GM21717 (cell line): ENCODE measurements at regions not wholly inside any gene's neighbourhood (a gene's known extent, or its start where the extent isn't known, plus 50 kb on each side); places are given as distances from the start of the nearest gene placed in this dataset.
"Not testable (repeated sequence)": the region's sequence is repeated elsewhere in the genome, so short reads cannot be mapped to it uniquely, and the experiment has no call there.

Experiments
- ATAC-seq: cut with Tn5 transposase; IDR thresholded peaks from one replicate; pipeline ENCODE4 v1.9.1; 2021; ENCODE audit warnings: mild to moderate bottlenecking, moderate library complexity; ENCODE audit not compliant: unreplicated experiment

DNA sequence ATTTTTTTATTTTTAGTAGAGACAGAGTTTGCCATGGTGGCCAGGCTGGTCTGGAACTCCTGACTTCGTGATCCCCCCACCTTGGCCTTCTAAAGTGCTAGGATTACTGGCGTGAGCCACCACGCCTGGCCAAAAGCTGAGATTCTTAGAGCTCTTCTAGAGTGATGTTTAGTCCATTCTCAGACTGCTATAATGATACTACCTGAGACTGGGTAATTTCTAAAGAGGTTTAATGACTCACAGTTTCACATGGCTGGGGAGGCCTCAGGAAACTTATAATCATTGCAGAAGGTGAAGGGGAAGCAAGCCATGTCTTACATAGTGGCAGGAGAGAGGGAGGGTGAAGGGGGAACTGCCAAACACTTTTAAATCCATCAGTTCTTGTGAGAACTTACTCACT, 1804.9 kb upstream of the LRRTM1 start:
- ATAC-seq: no peak

- ATAC-seq: no peak
Measured at GRCh38 chr2:82098617-82099016, 1794.1 kb upstream of the LRRTM1 start.

GRCh38 chr2:82089518-82089917, 1785.0 kb upstream of the LRRTM1 start:
- no peak for ATAC-seq

GRCh38 chr2:82084679-82085392, 1780.3 kb upstream of the LRRTM1 start:
- ATAC-seq: no peak

DNA sequence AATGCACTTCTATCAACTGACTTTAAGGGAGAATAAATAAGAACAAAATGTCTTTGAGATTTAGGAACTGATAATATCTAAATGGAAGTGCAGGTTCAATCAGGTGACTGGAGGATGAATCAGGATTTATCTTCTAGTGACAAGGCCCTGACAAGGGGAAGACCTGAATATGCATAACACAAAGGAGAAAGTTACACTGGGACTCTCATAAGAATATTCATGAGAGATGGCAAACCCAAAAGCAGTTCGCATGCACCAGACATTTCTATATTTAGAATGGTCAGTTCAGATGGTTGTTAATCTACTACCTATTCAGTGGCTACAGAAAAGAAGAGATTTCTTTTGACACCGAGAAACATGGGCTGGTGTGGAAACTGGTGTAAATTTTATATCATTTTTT, 1771.3 kb upstream of the LRRTM1 start:
- no peak for ATAC-seq

GRCh38 chr2:82062463-82062862, 1757.9 kb upstream of the LRRTM1 start:
- ATAC-seq: no peak

DNA sequence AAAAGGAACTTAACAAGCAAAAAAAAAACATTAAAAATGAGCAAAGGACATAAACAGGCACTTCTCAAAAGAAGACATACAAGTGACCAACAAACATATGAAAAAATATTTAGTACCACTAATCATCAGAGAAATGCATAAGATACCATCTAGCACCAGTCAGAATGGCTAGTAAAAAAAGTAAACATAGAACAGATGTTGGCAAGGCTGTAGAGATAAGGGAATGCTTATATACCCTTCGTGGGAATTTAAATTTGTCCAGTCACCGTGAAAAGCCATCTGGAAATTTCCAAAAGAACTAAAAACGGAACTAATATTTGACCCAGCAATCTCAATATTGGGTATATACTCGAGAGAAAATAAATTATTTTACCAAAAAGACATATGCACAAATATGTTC, 1751.3 kb upstream of the LRRTM1 start:
- ATAC-seq: no peak

- no peak for ATAC-seq
Measured at GRCh38 chr2:82043867-82044266, 1739.3 kb upstream of the LRRTM1 start.

GRCh38 chr2:82027921-82028615, 1723.5 kb upstream of the LRRTM1 start:
- no peak for ATAC-seq

GRCh38 chr2:82023710-82024109, 1719.2 kb upstream of the LRRTM1 start:
- no peak for ATAC-seq

GRCh38 chr2:82013641-82014040, 1709.1 kb upstream of the LRRTM1 start:
- ATAC-seq: no peak

DNA sequence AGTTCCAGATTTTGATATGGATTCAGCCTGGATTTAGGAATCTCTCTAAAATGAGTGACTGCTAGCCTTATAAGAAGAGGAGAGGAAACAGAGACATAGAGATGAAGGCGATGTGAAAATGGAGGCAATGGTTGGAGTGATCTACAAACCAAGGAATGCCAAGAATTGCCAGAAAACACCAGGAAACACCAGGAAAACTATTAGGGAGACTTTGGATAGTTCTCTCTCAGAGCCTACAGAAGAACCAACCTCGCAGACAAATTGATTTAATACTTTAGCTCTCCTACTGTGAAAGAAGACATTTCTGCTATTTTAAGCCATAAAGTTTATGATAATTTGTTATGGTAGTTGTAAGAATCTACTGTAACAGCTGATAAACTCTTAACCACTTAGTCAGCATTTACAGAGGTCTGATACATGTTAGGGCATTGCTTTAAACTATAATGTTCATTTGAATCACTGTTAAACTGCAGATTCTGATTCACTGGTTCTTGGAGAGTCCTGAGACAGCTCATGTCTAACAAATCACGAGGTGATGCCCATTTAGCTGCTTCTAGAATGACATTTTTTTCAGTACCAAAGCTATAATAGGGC, 1702.6 kb upstream of the LRRTM1 start:
- no peak for ATAC-seq

DNA sequence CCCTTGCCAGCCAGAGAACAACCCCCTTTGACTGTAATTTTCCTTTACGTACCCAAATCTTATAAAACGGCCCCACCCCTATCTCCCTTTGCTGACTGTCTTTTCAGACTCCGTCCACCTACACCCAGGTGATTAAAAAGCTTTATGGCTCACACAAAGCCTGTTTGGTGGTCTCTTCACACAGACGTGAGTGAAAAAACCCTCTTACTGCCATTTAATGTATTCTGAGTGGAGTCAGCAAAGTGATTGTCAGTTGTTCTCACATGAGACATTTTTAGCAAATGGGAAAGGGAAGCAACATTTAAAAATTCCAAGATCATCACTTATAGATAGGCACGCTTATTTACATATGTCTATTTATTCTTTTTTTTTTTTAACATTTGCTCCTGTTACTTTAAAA, 1701.3 kb upstream of the LRRTM1 start:
- not testable (repeated sequence) for ATAC-seq

- ATAC-seq: no peak
Measured at GRCh38 chr2:82001614-82002013, 1697.1 kb upstream of the LRRTM1 start.

GRCh38 chr2:82000606-82001005, 1696.1 kb upstream of the LRRTM1 start:
- no peak for ATAC-seq

DNA sequence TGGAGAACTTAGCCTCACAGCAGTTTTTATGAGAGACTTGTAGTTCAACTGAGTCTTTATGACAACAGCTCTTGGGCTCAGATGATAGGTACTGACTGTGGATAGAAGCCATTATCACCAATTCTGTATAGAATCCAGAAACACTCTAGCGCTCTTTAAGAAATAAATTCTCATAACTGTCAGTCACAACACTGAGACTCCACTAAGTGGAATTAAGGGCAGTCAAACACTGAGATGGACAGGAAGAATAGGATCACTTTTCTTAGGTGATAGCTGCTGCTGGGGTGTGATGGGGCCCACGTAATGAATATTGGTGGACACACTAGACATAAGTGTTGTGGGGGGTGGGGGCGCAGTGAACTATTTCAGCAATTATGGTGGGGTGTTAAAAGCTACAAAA, 1691.8 kb upstream of the LRRTM1 start:
- ATAC-seq: no peak

- ATAC-seq: no peak
Measured at GRCh38 chr2:81991282-81991681, 1686.7 kb upstream of the LRRTM1 start.

GRCh38 chr2:81987370-81987769, 1682.8 kb upstream of the LRRTM1 start:
- no peak for ATAC-seq

DNA sequence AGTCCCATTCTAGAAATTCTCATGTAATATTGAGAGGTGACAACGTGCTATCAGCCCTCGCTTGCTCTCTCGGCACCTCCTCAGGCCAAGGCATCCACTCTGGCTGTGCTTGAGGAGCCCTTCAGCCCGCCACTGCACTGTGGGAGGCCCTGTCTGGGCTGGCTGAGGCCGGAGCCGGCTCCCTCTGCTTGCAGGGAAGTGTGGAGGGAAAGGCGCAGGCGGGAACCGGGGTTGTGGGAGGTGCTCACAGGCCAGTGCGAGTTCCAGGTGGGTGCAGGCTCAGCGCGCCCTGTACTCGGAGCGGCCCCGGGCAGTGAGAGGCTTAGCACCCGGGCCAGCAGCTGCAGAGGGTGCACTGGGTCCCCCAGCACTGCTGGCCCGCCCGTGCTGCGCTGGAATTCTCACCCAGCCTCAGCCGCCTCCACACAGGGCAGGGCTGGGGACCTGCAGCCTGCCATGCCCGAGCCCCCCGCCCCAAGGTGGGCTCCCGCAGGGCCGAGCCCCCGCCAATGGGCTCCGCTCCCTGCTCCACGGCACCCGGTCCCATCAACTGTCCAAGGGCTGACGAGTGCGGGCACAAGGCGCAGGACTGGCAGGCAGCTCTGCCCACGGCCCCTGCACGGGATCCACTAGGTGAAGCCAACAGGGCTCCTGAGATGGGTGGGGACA, 1680.6 kb upstream of the LRRTM1 start:
- ATAC-seq: no peak

GRCh38 chr2:81981585-81981984, 1677.0 kb upstream of the LRRTM1 start:
- ATAC-seq: no peak

DNA sequence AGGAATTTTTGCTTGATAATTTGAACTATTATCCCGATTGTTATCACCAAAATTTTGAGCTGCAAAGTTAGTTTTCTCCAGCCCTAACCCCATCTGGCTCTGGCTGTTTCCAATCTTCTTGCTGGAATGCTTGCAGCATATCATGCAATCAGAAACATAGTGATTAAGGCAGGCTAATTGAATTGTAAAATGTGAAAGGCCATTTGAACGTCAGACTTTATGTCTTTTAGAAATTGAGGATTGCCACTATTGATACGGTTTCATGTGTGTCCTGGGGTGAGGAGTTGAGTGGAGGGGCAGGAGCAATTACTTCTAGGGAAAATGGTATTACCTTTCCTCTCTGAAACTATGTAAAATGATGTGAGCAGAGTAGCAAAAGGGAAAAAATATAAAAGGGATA, 1674.5 kb upstream of the LRRTM1 start:
- ATAC-seq: no peak

DNA sequence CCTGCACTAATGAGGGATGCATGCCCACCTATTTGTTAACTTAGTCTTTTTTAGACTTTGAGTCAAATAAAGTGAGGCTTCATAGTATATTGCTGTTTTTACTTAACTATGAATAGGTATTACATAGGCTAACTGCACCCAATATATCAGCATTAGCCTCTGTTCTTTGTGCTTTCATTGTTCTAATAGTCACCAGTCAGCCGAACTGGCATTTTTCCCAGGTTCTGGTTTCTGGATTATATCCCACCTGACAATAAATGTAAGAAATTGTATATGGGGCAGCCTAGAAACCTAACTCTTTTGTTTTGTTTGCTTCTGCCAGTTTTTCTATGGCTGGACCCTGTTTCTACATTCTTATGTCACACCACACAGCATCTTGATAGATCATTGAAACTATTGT, 1672.4 kb upstream of the LRRTM1 start:
- no peak for ATAC-seq
